Nephron progenitor cell (in vitro differentiated cells): ENCODE measurements at regions not wholly inside any gene's neighbourhood (a gene's known extent, or its start where the extent isn't known, plus 50 kb on each side); places are given as distances from the start of the nearest gene placed in this dataset.

ENCODE experiments used
- DNase-seq: peaks from one replicate; pipeline ENCODE4 v3.0.0; 2021
- H3K27ac Mint-ChIP-seq: 2 replicates; pipeline ENCODE4 v1.8.0; 2021; ENCODE audit warnings: mild to moderate bottlenecking, moderate library complexity, mixed read lengths
- H3K27me3 Mint-ChIP-seq: 2 replicates; pipeline ENCODE4 v1.8.0; 2021; ENCODE audit warnings: mild to moderate bottlenecking, low read depth, mixed read lengths; ENCODE audit not compliant: poor library complexity
- H3K36me3 Mint-ChIP-seq: 2 replicates; pipeline ENCODE4 v1.8.0; 2021; ENCODE audit warnings: low read depth, mixed read lengths
- H3K4me1 Mint-ChIP-seq: 2 replicates; pipeline ENCODE4 v1.8.0; 2021; ENCODE audit warnings: mixed read lengths
- H3K4me3 Mint-ChIP-seq: 2 replicates; pipeline ENCODE4 v1.8.0; 2021; ENCODE audit warnings: mild to moderate bottlenecking, moderate library complexity, mixed read lengths
- H3K9me3 Mint-ChIP-seq: 2 replicates; pipeline ENCODE4 v1.8.0; 2021; ENCODE audit warnings: mild to moderate bottlenecking, moderate library complexity, mixed read lengths
- CTCF ChIP-seq: fragments of 200-600 bp; sonication (generic); IDR thresholded peaks from 2 replicates; pipeline ENCODE4 v1.5.0; 2021; ENCODE audit warnings: antibody characterized with exemption

GRCh38 chr22:49271831-49272230 is 555.8 kb downstream of the BRD1 start:
- no peak overlapping the region for H3K27ac Mint-ChIP-seq
- no peaks in the 10 kb centered on the region for H3K36me3 Mint-ChIP-seq
- H3K4me1 Mint-ChIP-seq: peaks cover 23% of the 10 kb centered on the region
- H3K4me3 Mint-ChIP-seq: no peak overlapping the region
- H3K27me3 Mint-ChIP-seq: peaks cover 43% of the 10 kb centered on the region
- peaks cover 3% of the 10 kb centered on the region for H3K9me3 Mint-ChIP-seq
- TF ChIP-seq CTCF: no peak
- no peak for DNase-seq

- Mint-ChIP-seq H3K4me3 (no peak overlapping the region), H3K9me3 (peaks cover 3% of the 10 kb centered on the region), H3K4me1 (peaks cover 23% of the 10 kb centered on the region), H3K27me3 (peaks cover 43% of the 10 kb centered on the region), H3K36me3 (no peaks in the 10 kb centered on the region), H3K27ac (no peak overlapping the region)
- TF ChIP-seq CTCF: no peak
- no peak for DNase-seq
These were observed 556.3 kb downstream of the BRD1 start for GRCh38 chr22:49271369-49271727.

- peaks cover 3% of the 10 kb centered on the region for H3K9me3 Mint-ChIP-seq
These were observed 556.9 kb downstream of the BRD1 start for GRCh38 chr22:49270595-49271368.

GRCh38 chr22:49269928-49270327 is 557.7 kb downstream of the BRD1 start:
- peak; percentile 46 for DNase-seq
- peaks cover 3% of the 10 kb centered on the region for H3K9me3 Mint-ChIP-seq
- TF ChIP-seq CTCF: no peak
- H3K27ac Mint-ChIP-seq: no peak overlapping the region
- peaks cover 44% of the 10 kb centered on the region for H3K27me3 Mint-ChIP-seq
- peak overlapping the region; percentile 6 for H3K4me3 Mint-ChIP-seq
- peaks cover 23% of the 10 kb centered on the region for H3K4me1 Mint-ChIP-seq
- no peaks in the 10 kb centered on the region for H3K36me3 Mint-ChIP-seq

More at GRCh38 chr22:49270595-49271368, 556.9 kb downstream of the BRD1 start:
- H3K36me3 Mint-ChIP-seq: no peaks in the 10 kb centered on the region
- no peak overlapping the region for H3K27ac Mint-ChIP-seq
- no peak for TF ChIP-seq CTCF
- peaks cover 23% of the 10 kb centered on the region for H3K4me1 Mint-ChIP-seq
- no peak for DNase-seq
- H3K27me3 Mint-ChIP-seq: peaks cover 43% of the 10 kb centered on the region
- no peak overlapping the region for H3K4me3 Mint-ChIP-seq

- Mint-ChIP-seq H3K27me3 (peaks cover 48% of the 10 kb centered on the region), H3K4me3 (no peak overlapping the region), H3K36me3 (no peaks in the 10 kb centered on the region), H3K4me1 (peaks cover 23% of the 10 kb centered on the region), H3K27ac (no peak overlapping the region), H3K9me3 (peaks cover 3% of the 10 kb centered on the region)
- no peak for DNase-seq
- no peak for TF ChIP-seq CTCF
These were observed 558.3 kb downstream of the BRD1 start for GRCh38 chr22:49269371-49269770.

- Mint-ChIP-seq H3K9me3 (peaks cover 3% of the 10 kb centered on the region), H3K4me3 (no peak overlapping the region), H3K27me3 (peaks cover 48% of the 10 kb centered on the region), H3K4me1 (peaks cover 23% of the 10 kb centered on the region), H3K36me3 (no peaks in the 10 kb centered on the region), H3K27ac (no peak overlapping the region)
- no peak for DNase-seq
- no peak for TF ChIP-seq CTCF
These were observed 558.7 kb downstream of the BRD1 start for GRCh38 chr22:49268924-49269323.
